ENCODE measurements at regions not wholly inside any gene's neighbourhood (a gene's known extent, or its start where the extent isn't known, plus 50 kb on each side); places are given as distances from the start of the nearest gene placed in this dataset.

DNA sequence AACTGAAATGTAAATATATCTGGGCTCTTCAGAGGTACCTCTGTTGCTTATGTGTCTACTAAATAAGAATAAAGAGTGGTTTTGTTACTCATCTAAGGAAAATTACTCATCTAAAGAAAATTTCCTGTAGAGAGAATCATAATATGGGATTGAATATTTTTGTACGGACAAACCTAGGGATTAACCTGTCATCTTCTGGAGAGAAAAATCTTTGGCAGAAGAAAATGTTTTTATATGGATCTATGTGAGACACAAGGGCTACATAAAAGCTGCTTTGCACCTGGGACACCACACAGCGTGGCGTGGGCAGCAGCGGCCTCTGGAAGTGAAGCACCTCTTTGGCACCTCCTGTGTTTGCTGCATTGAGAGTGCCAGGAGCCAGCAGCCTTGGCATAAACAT, 242.9 kb upstream of the DACH1 start:
- Histone ChIP-seq H3K4me1 (ENCODE audit: control insufficient read depth, insufficient read depth, low read length) (peaks cover 4% of the 10 kb centered on the region), H3K9ac (ENCODE audit: low read length) (no peak overlapping the region), H3K9me3 (ENCODE audit: control insufficient read depth, low read length) (no peaks in the 10 kb centered on the region), H3K4me3 (ENCODE audit: low read length) (no peak overlapping the region), H3K36me3 (ENCODE audit: control insufficient read depth, insufficient read depth, low read length, severe bottlenecking) (no peaks in the 10 kb centered on the region), H3K27me3 (replicated peaks; ENCODE audit: control insufficient read depth, insufficient read depth, low read length) (no peaks in the 10 kb centered on the region)
- peak; percentile 5 for DNase-seq (ENCODE audit: low read depth)

DNA sequence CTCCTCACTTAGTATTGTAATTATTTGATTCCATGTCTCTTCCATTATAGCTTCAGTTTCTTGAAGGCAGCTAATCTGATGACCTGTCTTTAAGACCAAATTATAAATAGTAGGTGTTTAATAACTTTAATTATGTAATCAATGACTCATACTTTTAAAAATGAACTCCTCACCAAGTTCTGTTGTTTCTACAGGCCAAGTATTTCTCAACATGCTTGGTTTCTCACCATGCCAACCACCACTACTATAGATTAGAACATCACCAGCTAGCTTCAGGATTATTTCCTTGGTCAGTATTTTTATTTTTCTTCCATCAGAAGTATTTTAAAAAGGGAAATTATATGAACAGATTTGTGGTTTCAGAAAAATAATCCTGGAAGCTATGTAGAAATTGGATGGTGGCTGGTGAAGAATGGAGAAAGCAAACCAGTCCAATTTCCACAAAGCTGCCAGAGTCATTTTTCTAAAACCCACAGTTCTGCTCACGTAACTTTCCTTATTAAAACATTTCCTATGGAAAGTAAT, 237.7 kb upstream of the DACH1 start:
- H3K9me3 ChIP-seq (ENCODE audit: control insufficient read depth, low read length): no peaks in the 10 kb centered on the region
- H3K4me1 ChIP-seq (ENCODE audit: control insufficient read depth, insufficient read depth, low read length): no peaks in the 10 kb centered on the region
- H3K27me3 ChIP-seq (replicated peaks; ENCODE audit: control insufficient read depth, insufficient read depth, low read length): no peaks in the 10 kb centered on the region
- no peak overlapping the region for H3K9ac ChIP-seq (ENCODE audit: low read length)
- no peaks in the 10 kb centered on the region for H3K36me3 ChIP-seq (ENCODE audit: control insufficient read depth, insufficient read depth, low read length, severe bottlenecking)
- DNase-seq (ENCODE audit: low read depth): no peak
- H3K4me3 ChIP-seq (ENCODE audit: low read length): no peak overlapping the region

DNA sequence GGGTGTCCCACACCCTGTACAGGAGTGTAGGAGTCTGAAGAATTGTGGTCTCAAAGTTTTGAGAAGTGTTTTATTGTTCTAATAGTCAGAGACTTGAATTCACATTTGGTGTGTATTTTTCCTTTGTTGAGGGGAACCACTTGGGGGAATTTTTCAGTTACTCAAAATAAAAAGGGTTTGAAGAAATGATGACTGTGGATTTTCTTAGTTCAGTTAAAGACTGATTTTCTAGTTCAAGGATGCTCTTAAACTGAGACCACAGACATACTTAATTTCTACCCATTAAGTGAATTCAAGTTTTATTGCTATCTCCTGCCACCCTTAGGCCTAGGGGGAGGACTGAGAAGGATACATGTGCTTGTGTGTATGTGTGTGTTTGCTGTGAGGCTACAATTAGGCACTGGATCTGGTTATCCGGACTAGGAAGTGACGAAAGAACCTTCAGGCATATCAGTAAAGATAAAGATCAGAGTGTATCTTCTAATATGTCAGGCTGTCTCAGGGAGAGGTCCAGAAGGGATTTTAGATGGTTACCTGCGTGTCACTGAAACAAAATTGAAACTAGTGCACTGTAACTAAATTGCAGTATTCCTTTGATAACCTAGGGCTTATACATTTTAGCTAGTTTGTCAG, 234.9 kb upstream of the DACH1 start:
- no peaks in the 10 kb centered on the region for H3K27me3 ChIP-seq (replicated peaks; ENCODE audit: control insufficient read depth, insufficient read depth, low read length)
- DNase-seq (ENCODE audit: low read depth): no peak
- no peaks in the 10 kb centered on the region for H3K36me3 ChIP-seq (ENCODE audit: control insufficient read depth, insufficient read depth, low read length, severe bottlenecking)
- H3K9me3 ChIP-seq (ENCODE audit: control insufficient read depth, low read length): no peaks in the 10 kb centered on the region
- no peak overlapping the region for H3K4me3 ChIP-seq (ENCODE audit: low read length)
- no peaks in the 10 kb centered on the region for H3K4me1 ChIP-seq (ENCODE audit: control insufficient read depth, insufficient read depth, low read length)
- no peak overlapping the region for H3K9ac ChIP-seq (ENCODE audit: low read length)

DNA sequence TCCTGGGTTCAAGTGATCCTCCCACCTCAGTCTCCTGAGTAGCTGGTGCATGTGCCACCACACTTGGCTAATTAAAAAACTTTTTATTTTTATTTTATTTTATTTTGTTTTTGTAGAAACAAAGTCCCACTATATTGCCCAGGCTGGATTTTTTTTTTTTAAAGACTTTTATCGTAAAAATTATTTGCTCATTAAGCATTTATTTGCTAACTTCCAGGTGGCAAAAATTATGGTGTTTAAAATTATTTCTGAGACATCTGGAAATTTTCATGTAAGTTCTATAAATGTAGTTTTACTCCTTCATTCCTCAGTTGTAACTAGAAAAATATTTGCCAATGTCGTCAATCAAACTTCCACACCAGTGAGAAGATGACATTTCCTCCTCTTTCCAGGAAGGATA, 233.3 kb upstream of the DACH1 start:
- Histone ChIP-seq H3K27me3 (replicated peaks; ENCODE audit: control insufficient read depth, insufficient read depth, low read length) (no peaks in the 10 kb centered on the region), H3K9ac (ENCODE audit: low read length) (no peak overlapping the region), H3K4me3 (ENCODE audit: low read length) (no peak overlapping the region), H3K4me1 (ENCODE audit: control insufficient read depth, insufficient read depth, low read length) (no peaks in the 10 kb centered on the region), H3K36me3 (ENCODE audit: control insufficient read depth, insufficient read depth, low read length, severe bottlenecking) (no peaks in the 10 kb centered on the region), H3K9me3 (ENCODE audit: control insufficient read depth, low read length) (no peaks in the 10 kb centered on the region)
- no peak for DNase-seq (ENCODE audit: low read depth)

DNA sequence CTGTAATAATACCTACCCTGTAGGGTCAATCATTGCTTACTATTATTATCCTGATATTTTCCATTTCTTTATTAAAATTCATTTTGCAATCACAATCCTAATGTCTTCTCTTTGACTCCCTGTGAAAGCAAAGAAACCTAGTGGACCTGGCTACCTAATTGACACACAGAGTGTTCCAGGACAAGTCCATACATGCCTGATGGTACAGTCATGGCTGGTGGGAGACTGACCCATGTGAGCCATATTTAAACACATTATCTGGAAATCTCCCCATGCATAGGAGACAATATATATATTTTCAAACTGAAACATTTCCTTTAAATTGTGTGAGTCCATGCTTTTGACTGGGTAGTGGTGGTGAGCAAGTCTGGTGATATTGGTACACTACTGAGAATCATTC, 230.6 kb upstream of the DACH1 start:
- no peaks in the 10 kb centered on the region for H3K36me3 ChIP-seq (ENCODE audit: control insufficient read depth, insufficient read depth, low read length, severe bottlenecking)
- no peak for DNase-seq (ENCODE audit: low read depth)
- H3K4me3 ChIP-seq (ENCODE audit: low read length): no peak overlapping the region
- H3K9me3 ChIP-seq (ENCODE audit: control insufficient read depth, low read length): no peaks in the 10 kb centered on the region
- no peaks in the 10 kb centered on the region for H3K27me3 ChIP-seq (replicated peaks; ENCODE audit: control insufficient read depth, insufficient read depth, low read length)
- no peak overlapping the region for H3K9ac ChIP-seq (ENCODE audit: low read length)
- H3K4me1 ChIP-seq (ENCODE audit: control insufficient read depth, insufficient read depth, low read length): no peaks in the 10 kb centered on the region

DNA sequence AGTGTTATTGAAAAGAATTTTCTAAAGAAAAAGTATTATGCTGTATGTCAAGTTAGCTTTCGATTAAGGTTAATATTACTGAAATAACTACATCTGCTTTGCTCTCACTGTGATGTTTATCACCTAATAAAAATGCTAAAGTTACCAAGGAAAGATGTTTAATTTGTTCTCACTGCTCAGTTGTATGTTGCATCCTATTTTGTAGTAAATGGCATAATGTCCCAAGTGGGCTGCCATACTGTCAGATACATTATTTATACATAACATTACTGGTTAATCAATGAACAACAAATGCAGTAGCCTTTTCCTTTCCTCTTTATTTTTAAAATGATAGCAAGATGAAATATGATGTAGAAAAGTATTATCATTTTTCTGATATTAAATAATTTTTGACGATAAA, 226.3 kb upstream of the DACH1 start:
- Histone ChIP-seq H3K9ac (ENCODE audit: low read length) (no peak overlapping the region), H3K4me3 (ENCODE audit: low read length) (no peak overlapping the region), H3K9me3 (ENCODE audit: control insufficient read depth, low read length) (no peaks in the 10 kb centered on the region), H3K27me3 (replicated peaks; ENCODE audit: control insufficient read depth, insufficient read depth, low read length) (no peaks in the 10 kb centered on the region), H3K4me1 (ENCODE audit: control insufficient read depth, insufficient read depth, low read length) (no peaks in the 10 kb centered on the region), H3K36me3 (ENCODE audit: control insufficient read depth, insufficient read depth, low read length, severe bottlenecking) (no peaks in the 10 kb centered on the region)
- DNase-seq (ENCODE audit: low read depth): no peak

DNA sequence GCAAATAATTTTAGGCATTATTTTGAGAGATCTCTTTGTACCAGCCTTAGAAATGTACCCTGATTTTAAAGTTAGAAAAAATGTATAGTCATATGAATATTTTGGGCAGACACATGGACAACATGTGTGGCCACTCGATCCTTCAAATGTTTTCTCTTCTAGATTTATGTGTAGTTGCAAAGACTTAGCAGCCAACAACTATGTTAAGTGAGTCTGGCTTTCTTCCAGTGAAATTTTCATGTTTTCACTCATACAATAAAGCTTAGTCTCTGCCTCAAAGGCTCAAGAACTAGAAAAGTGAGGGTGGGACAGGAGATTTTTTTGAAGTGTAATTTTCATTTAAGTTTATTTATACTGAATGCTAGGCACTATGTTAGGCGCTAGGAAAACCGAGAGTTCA, 207.7 kb upstream of the DACH1 start:
- H3K9ac ChIP-seq (ENCODE audit: low read length): no peak overlapping the region
- no peaks in the 10 kb centered on the region for H3K36me3 ChIP-seq (ENCODE audit: control insufficient read depth, insufficient read depth, low read length, severe bottlenecking)
- H3K27me3 ChIP-seq (replicated peaks; ENCODE audit: control insufficient read depth, insufficient read depth, low read length): no peaks in the 10 kb centered on the region
- no peaks in the 10 kb centered on the region for H3K9me3 ChIP-seq (ENCODE audit: control insufficient read depth, low read length)
- H3K4me1 ChIP-seq (ENCODE audit: control insufficient read depth, insufficient read depth, low read length): no peaks in the 10 kb centered on the region
- H3K4me3 ChIP-seq (ENCODE audit: low read length): no peak overlapping the region
- DNase-seq (ENCODE audit: low read depth): no peak

DNA sequence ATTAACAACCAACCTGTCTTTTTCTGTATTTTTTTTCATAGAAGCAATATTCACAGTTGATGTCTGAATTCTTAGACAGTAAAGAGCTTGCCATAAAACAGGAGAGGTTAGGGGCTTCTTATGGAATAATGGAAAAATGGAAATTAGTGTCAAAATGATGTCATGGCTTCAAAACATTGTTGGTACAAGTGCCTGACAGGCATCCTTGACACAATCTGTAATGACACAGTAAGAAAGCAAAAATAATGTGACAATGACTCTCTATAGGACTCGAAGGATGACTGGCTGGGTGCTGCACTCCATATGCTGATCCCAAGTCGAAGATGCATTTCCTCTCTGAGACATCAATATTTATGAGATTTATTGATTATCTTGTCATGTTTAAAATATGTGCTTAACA, 205.3 kb upstream of the DACH1 start:
- no peak overlapping the region for H3K4me3 ChIP-seq (ENCODE audit: low read length)
- no peaks in the 10 kb centered on the region for H3K36me3 ChIP-seq (ENCODE audit: control insufficient read depth, insufficient read depth, low read length, severe bottlenecking)
- H3K27me3 ChIP-seq (replicated peaks; ENCODE audit: control insufficient read depth, insufficient read depth, low read length): no peaks in the 10 kb centered on the region
- DNase-seq (ENCODE audit: low read depth): no peak
- no peak overlapping the region for H3K9ac ChIP-seq (ENCODE audit: low read length)
- no peaks in the 10 kb centered on the region for H3K4me1 ChIP-seq (ENCODE audit: control insufficient read depth, insufficient read depth, low read length)
- no peaks in the 10 kb centered on the region for H3K9me3 ChIP-seq (ENCODE audit: control insufficient read depth, low read length)

DNA sequence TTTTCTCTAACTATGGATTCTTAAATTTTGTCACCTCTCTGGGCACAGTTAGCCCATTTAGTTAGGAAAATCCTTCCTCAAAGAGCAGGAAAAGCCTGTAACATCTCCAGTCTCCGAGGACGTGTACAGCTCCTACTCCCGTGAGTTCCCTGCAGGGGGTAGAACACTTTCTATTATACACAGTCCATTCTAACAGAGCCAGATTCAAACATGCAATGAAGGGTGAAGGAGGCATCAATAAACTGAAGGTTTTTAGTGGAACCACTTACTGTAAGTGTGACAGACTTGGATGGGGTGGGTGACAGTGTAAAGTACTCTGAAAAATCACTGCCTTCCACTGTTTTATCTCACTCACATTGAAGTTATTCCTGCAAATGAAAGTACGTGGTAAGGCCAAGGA, 204.7 kb upstream of the DACH1 start:
- Histone ChIP-seq H3K27me3 (replicated peaks; ENCODE audit: control insufficient read depth, insufficient read depth, low read length) (no peaks in the 10 kb centered on the region), H3K36me3 (ENCODE audit: control insufficient read depth, insufficient read depth, low read length, severe bottlenecking) (no peaks in the 10 kb centered on the region), H3K9ac (ENCODE audit: low read length) (no peak overlapping the region), H3K4me1 (ENCODE audit: control insufficient read depth, insufficient read depth, low read length) (no peaks in the 10 kb centered on the region), H3K4me3 (ENCODE audit: low read length) (no peak overlapping the region), H3K9me3 (ENCODE audit: control insufficient read depth, low read length) (no peaks in the 10 kb centered on the region)
- no peak for DNase-seq (ENCODE audit: low read depth)

DNA sequence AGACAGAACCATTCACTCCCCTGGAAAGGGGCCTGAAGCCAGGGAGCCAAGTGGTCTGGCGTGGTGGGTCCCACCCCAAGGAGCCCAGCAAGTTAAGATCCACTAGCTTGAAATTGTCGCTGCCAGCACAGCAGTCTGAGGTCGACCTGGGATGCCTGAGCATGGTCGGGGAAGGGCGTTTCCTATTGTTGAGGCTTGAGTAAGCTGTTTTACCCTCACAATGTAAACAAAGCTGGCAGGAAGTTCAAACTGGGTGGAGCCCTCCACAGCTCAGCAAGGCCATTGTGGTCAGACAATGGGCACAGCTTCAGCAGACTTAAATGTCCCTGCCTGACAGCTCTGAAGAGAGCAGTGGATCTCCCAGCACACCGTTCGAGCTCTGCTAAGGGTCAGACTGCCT, 195.6 kb upstream of the DACH1 start:
- Histone ChIP-seq H3K36me3 (ENCODE audit: control insufficient read depth, insufficient read depth, low read length, severe bottlenecking) (no peaks in the 10 kb centered on the region), H3K9ac (ENCODE audit: low read length) (no peak overlapping the region), H3K9me3 (ENCODE audit: control insufficient read depth, low read length) (peaks cover 10% of the 10 kb centered on the region), H3K27me3 (replicated peaks; ENCODE audit: control insufficient read depth, insufficient read depth, low read length) (no peaks in the 10 kb centered on the region), H3K4me1 (ENCODE audit: control insufficient read depth, insufficient read depth, low read length) (no peaks in the 10 kb centered on the region), H3K4me3 (ENCODE audit: low read length) (no peak overlapping the region)
- DNase-seq (ENCODE audit: low read depth): no peak

DNA sequence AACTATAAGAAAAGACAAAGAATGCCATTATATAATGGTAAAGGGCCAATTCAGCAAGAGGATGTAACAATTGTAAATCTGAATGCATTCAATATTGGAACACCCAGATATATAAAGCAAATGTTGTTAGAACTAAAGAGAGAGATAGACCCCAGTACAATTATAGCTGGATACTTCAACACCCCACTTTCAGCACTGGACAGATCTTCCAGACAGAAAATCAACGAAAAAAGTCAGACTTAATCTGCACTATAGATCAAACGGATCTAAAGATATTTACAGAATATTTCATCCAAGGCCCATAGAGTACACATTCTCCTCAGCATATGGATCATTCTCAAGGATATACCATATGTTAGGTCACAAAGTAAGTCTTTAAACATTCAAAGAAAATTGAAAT, 194.6 kb upstream of the DACH1 start:
- no peaks in the 10 kb centered on the region for H3K4me1 ChIP-seq (ENCODE audit: control insufficient read depth, insufficient read depth, low read length)
- peaks cover 10% of the 10 kb centered on the region for H3K9me3 ChIP-seq (ENCODE audit: control insufficient read depth, low read length)
- no peaks in the 10 kb centered on the region for H3K27me3 ChIP-seq (replicated peaks; ENCODE audit: control insufficient read depth, insufficient read depth, low read length)
- DNase-seq (ENCODE audit: low read depth): no peak
- no peak overlapping the region for H3K4me3 ChIP-seq (ENCODE audit: low read length)
- no peak overlapping the region for H3K9ac ChIP-seq (ENCODE audit: low read length)
- H3K36me3 ChIP-seq (ENCODE audit: control insufficient read depth, insufficient read depth, low read length, severe bottlenecking): no peaks in the 10 kb centered on the region

DNA sequence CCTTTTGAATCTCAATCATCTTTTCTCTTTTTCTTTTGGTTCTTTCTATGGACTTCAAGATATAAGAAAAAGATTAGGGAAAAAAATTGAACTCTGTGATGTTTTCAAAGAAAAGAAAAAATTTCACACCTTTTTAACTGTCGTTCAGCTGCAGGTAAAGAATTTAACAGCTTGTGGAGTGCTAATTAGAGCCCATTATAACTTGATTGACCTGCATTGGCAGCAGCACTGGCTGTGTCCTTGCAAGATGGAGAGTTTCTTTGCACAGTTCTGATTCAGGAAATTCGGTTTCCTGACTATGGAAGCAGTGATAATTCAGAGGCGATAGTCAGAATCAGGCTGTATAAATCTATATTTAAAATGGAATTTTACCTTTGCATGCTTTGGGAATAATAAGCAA, 183.2 kb upstream of the DACH1 start:
- Histone ChIP-seq H3K9me3 (ENCODE audit: control insufficient read depth, low read length) (peaks cover 9% of the 10 kb centered on the region), H3K36me3 (ENCODE audit: control insufficient read depth, insufficient read depth, low read length, severe bottlenecking) (no peaks in the 10 kb centered on the region), H3K27me3 (replicated peaks; ENCODE audit: control insufficient read depth, insufficient read depth, low read length) (no peaks in the 10 kb centered on the region), H3K4me3 (ENCODE audit: low read length) (no peak overlapping the region), H3K9ac (ENCODE audit: low read length) (no peak overlapping the region), H3K4me1 (ENCODE audit: control insufficient read depth, insufficient read depth, low read length) (no peaks in the 10 kb centered on the region)
- no peak for DNase-seq (ENCODE audit: low read depth)

Measured in adipocyte (in vitro differentiated cells).